ENCODE measurements at regions not wholly inside any gene's neighbourhood (a gene's known extent, or its start where the extent isn't known, plus 50 kb on each side); places are given as distances from the start of the nearest gene placed in this dataset.

- DNase-seq (ENCODE audit: low spot score): no peak
These were observed 324.1 kb upstream of the RASGRP1 start for GRCh38 chr15:38888701-38889221.

DNA sequence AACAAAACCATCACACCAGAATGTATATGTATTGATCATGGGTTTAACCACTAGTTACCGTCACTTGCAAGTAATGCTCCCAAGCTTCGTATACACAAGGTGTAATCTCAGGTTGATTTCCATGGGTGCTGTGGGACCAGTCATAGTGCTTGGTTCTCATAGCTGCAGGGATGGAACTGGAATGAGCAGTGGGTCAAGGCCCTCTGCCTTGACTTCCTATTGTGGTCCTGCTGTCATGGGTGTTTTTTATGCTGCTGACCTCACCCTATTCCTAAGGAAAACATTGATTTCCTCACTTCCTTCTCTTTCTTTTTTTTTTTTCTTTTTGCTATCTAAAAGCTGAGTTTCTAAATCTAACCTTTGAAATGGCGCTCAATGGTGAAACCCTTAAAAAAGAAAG lies 325.6 kb upstream of the RASGRP1 start:
- no peak for DNase-seq (ENCODE audit: low spot score)

GRCh38 chr15:38893925-38894242 lies 329.3 kb upstream of the RASGRP1 start:
- no peak for DNase-seq (ENCODE audit: low spot score)

DNA sequence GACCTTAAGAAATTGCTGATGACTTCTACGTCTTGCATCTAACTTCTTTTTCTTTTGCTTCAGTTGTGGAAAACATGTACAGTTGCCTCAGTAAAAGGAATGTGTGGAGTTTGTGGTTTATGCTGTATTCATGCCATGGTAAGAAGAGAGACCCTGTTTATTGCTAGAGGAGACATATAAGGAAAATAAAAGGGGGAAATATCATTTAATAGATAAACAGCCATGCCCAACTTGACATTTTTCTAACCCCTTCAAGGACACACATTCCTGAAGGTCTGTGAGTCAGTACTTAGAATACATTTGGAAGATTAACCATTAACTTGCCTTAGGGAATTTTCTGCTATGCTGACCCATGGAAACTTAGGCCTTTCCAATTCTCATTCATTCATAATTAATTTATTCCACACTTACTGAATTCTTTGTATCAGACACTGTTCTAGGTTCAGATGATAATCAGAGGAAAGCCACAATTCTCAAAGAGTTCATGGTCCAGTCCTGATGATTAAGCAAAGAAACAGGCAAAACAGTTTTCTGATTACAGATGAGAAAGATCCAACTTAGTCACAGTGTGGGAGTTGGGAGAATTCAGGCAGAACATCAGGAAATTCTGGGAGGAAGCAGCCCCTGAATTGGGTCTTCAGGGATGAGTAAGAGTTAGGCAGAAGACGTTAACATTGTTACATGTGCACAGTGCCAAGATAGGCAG lies 329.8 kb upstream of the RASGRP1 start:
- DNase-seq (ENCODE audit: low spot score): no peak

- no peak for DNase-seq (ENCODE audit: low spot score)
These were observed 331.0 kb upstream of the RASGRP1 start for GRCh38 chr15:38895326-38896255.

DNA sequence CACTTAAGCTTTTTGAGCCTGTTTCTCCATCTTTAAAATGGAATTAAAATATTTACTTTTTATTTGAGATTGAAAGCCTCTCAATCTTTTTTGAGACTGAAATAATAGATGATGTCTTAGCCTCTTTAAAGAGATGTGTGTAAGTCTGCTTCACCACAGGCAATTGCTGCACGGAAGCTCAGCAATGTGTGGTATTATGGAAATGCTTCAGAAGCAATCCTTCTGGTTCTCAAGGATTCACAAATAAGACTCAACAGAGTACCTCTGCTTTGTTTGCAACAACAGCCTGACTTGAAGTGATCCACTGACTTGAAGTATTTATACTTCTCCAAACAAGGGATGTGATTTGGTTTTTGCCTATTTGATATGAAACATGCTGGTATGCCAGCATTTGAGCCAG lies 332.0 kb upstream of the RASGRP1 start:
- DNase-seq (ENCODE audit: low spot score): no peak

DNA sequence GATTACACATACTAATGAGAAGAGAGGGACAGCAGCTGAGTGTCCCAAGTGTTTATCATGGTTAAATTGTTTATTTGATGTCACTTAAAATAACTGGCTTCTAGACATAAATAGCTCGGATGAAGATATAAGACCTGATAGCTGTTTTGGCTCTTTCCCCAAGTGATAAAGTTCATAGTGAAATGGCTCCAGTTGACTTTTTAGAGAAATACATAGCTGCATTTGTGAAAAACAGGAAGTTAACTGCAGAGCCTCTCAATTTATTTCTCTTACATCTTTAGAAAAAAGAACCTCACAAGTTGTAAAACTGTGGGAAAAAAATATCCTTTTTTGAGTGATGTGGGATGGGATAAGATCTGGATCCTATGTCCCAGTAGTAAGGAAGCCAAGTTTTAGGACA lies 332.9 kb upstream of the RASGRP1 start:
- DNase-seq (ENCODE audit: low spot score): no peak

GRCh38 chr15:38898236-38898635 lies 333.6 kb upstream of the RASGRP1 start:
- no peak for DNase-seq (ENCODE audit: low spot score)

DNA sequence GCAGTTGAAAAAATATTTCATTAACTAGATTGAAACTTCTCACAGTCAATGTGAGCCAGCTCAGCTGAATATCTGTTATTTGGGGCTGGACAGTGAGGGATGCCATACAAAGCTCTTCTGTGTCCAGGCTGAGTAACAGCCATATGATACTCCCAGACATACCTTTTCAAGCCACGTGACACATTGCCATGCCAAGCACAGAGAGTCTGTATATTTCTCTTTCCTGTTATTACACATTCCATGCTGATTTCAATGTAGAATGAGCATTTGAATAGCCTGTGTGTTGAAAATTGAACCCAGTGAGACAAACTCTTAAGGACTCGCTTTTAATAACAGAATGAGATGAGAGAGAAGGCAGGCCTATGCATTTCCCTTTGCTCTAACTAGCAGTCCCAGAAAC lies 334.7 kb upstream of the RASGRP1 start:
- no peak for DNase-seq (ENCODE audit: low spot score)

- DNase-seq (ENCODE audit: low spot score): no peak
These were observed 339.7 kb upstream of the RASGRP1 start for GRCh38 chr15:38904298-38904697.

DNA sequence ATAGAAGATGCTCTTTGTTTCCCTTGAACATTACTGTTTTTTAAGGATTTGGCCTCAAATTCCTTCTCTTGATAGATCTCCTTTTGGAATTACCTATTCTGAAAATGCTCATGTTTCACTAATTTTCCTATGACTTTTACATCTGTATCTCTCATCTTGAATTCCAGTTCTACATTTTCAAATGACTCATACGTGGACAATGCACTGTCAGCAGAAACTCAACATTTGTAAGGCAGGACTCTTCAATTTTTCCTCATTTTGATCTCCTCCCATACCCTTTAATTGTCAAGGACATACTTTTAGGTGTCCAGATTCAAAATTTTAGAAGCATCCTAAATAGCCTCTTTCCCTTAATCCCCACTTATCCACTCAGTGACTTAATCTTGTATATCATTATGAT lies 341.0 kb upstream of the RASGRP1 start:
- no peak for DNase-seq (ENCODE audit: low spot score)

GRCh38 chr15:38920966-38921365 lies 356.4 kb upstream of the RASGRP1 start:
- no peak for DNase-seq (ENCODE audit: low spot score)

- DNase-seq (ENCODE audit: low spot score): no peak
These were observed 356.9 kb upstream of the RASGRP1 start for GRCh38 chr15:38921471-38921870.

DNA sequence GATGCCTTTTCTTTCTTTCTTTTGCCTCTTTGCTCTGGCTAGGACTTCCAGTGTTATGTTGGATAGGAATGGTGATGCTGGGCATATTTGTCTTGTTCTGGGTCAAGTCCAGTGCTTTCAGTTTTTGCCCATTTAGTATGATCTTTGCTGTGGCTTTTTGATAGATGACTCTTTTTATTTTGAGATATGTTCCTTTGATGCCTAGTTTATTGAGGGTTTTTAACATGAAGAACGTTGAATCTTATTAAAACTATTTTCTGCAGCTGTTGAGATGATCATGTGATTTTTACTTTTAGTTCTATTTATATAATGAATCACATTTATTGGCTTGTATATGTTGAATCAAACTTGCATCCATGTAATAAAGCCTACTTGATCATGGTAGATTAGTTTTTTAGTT lies 363.8 kb upstream of the RASGRP1 start:
- no peak for DNase-seq (ENCODE audit: low spot score)

- DNase-seq (ENCODE audit: low spot score): no peak
These were observed 366.4 kb upstream of the RASGRP1 start for GRCh38 chr15:38930851-38931572.

DNA sequence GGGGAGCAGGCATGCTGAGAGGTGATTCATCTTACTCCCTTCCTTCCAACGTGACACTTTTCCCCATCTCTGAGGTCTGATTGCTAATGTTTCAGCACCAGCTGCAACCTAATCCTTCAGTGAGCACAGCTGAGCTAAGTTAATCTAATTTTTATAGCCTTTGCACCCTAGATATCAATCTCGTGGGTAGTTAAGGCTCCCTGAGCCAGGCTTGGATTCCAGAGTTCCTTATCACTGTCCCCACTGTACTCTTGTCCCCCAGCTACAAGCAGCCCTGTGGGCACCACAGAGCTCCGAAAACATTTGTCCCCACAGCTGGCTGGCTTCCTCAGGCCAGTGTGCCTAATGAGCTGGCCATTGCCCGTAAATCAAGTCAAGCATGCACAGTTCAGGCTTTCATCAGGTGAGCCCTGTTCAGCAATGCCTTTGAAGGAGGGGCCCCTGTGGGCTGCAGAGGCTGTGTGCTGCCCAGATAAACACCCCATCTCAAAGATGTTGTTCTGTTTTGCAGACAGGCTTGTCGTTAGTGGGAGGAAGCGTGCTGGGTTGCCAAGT lies 376.9 kb upstream of the RASGRP1 start:
- no peak for DNase-seq (ENCODE audit: low spot score)

DNA sequence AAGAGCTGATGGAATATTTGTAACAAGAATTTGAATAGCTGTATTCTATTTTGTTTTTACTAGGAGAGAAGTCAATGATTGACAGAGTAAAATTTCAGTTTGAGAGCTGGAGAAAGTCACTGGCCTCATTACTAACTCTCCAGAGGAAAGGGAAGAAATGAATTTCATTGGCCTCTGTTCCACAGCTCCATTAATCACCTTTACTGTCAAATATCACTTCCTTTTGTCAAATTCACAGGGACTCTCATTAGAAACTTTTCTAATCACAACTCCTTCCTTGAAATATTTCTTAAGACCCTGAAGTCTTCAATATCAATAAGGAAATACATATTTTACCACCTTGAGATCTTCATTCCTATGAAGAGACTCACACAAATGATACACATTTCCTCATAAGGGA lies 379.9 kb upstream of the RASGRP1 start:
- no peak for DNase-seq (ENCODE audit: low spot score)

DNA sequence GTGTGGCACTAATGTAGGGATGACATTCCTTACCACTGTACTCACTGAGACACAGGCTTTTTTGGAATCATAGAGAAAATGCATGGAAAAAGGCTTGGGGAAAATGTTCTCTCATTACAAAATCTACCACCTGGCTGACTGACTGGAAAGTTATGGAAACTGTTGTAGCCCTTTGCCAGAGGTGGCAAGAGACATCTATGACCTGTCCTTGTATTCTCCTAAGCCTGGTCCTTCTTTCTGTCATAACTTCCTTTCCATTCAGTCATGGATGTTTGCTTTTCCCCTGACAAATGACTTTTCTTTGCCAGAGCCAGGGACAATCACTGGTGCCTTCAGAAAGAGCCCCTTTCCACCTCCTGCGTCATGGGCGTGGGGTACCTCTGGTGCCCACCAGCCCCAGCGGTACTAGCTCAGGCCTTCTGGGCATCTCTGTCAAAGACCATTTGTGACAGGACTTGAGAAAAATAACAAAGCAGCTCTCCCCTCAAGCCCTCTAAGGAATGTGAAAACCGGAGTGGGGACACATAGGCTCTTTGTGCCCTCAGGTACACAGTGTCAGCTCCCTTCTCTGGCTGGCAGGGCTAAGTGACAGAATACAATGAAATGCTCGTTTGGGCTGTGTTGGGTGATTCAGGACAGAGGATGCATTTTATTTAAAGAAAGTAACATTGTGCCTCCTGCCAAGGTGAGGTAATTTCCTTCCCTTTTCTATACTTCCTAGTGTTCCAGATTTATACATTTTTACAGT lies 381.1 kb upstream of the RASGRP1 start:
- DNase-seq (ENCODE audit: low spot score): no peak

DNA sequence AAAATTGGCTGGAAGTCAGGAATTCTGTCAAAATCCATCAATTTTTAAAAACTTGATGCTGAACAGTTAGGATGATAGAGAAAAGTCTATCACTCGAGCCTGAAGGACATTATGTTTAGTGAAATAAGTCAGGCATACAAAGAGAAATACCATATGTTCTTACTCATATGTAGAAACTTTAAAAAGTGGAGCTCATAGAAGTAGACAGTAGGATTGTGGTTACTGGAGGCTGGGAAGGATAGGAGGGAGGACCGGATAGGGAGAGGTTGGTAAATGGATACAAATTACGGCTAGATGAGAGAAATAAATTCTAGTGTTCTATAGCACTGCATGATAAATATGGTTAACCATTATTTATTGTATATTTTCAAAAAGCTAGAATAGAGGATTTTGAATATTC lies 389.5 kb upstream of the RASGRP1 start:
- DNase-seq (ENCODE audit: low spot score): no peak

- DNase-seq (ENCODE audit: low spot score): no peak
These were observed 396.8 kb upstream of the RASGRP1 start for GRCh38 chr15:38961456-38961855.

GRCh38 chr15:38961931-38962330 lies 397.3 kb upstream of the RASGRP1 start:
- DNase-seq (ENCODE audit: low spot score): no peak

GRCh38 chr15:38972831-38973230 lies 408.2 kb upstream of the RASGRP1 start:
- DNase-seq (ENCODE audit: low spot score): no peak
